Jurkat, Clone E6-1 (cell line): ENCODE measurements at regions not wholly inside any gene's neighbourhood (a gene's known extent, or its start where the extent isn't known, plus 50 kb on each side); places are given as distances from the start of the nearest gene placed in this dataset.

Source experiments
- DNase-seq: peaks from one replicate; pipeline ENCODE4 v3.0.0-alpha.2; 2011; ENCODE audit warnings: low read depth, low spot score
- H3K4me3 ChIP-seq: 2 replicates; pipeline ENCODE4 v1.5.1; 2011; ENCODE audit warnings: mild to moderate bottlenecking, low read length, control low read depth, moderate library complexity

- no peak for DNase-seq
- H3K4me3 ChIP-seq: no peak overlapping the region
Measured at GRCh38 chr15:87196498-87196897, 1060.0 kb downstream of the NTRK3 start.

GRCh38 chr15:87193481-87193880 is 1063.1 kb downstream of the NTRK3 start:
- no peak overlapping the region for H3K4me3 ChIP-seq
- no peak for DNase-seq

- no peak for DNase-seq
- H3K4me3 ChIP-seq: no peak overlapping the region
Measured at GRCh38 chr15:87167706-87168105, 1088.0 kb downstream of the AGBL1 start.

- no peak for DNase-seq
- no peak overlapping the region for H3K4me3 ChIP-seq
Measured at GRCh38 chr15:87167055-87167454, 1087.4 kb downstream of the AGBL1 start.

- no peak for DNase-seq
- no peak overlapping the region for H3K4me3 ChIP-seq
Measured at GRCh38 chr15:87155771-87156170, 1076.1 kb downstream of the AGBL1 start.

- H3K4me3 ChIP-seq: no peak overlapping the region
- no peak for DNase-seq
Measured at GRCh38 chr15:87154761-87155160, 1075.1 kb downstream of the AGBL1 start.

GRCh38 chr15:87151202-87151748 is 1071.6 kb downstream of the AGBL1 start:
- no peak for DNase-seq

GRCh38 chr15:87145696-87146095 is 1066.0 kb downstream of the AGBL1 start:
- H3K4me3 ChIP-seq: no peak overlapping the region
- DNase-seq: no peak

More at GRCh38 chr15:87151202-87151748, 1071.6 kb downstream of the AGBL1 start:
- H3K4me3 ChIP-seq: no peak overlapping the region

- DNase-seq: no peak
- H3K4me3 ChIP-seq: no peak overlapping the region
Measured at GRCh38 chr15:87144775-87145174, 1065.1 kb downstream of the AGBL1 start.

GRCh38 chr15:87142096-87142495 is 1062.4 kb downstream of the AGBL1 start:
- DNase-seq: no peak
- H3K4me3 ChIP-seq: no peak overlapping the region

- no peak for DNase-seq
- no peak overlapping the region for H3K4me3 ChIP-seq
Measured at GRCh38 chr15:87135109-87135508, 1055.4 kb downstream of the AGBL1 start.

GRCh38 chr15:87133704-87134103 is 1054.0 kb downstream of the AGBL1 start:
- DNase-seq: no peak
- no peak overlapping the region for H3K4me3 ChIP-seq

GRCh38 chr15:87131067-87131466 is 1051.4 kb downstream of the AGBL1 start:
- no peak for DNase-seq
- H3K4me3 ChIP-seq: no peak overlapping the region

GRCh38 chr15:87129916-87130315 is 1050.2 kb downstream of the AGBL1 start:
- no peak for DNase-seq
- H3K4me3 ChIP-seq: no peak overlapping the region

- no peak for DNase-seq
- H3K4me3 ChIP-seq: no peak overlapping the region
Measured at GRCh38 chr15:87123676-87124382, 1044.2 kb downstream of the AGBL1 start.

GRCh38 chr15:87121336-87121735 is 1041.7 kb downstream of the AGBL1 start:
- H3K4me3 ChIP-seq: no peak overlapping the region
- DNase-seq: no peak

GRCh38 chr15:87120555-87120954 is 1040.9 kb downstream of the AGBL1 start:
- no peak overlapping the region for H3K4me3 ChIP-seq
- DNase-seq: no peak

GRCh38 chr15:87118846-87119245 is 1039.2 kb downstream of the AGBL1 start:
- no peak overlapping the region for H3K4me3 ChIP-seq
- DNase-seq: no peak

- no peak for DNase-seq
- no peak overlapping the region for H3K4me3 ChIP-seq
Measured at GRCh38 chr15:87118435-87118834, 1038.8 kb downstream of the AGBL1 start.

- no peak for DNase-seq
- no peak overlapping the region for H3K4me3 ChIP-seq
Measured at GRCh38 chr15:87115795-87116194, 1036.1 kb downstream of the AGBL1 start.

GRCh38 chr15:87099916-87100315 is 1020.2 kb downstream of the AGBL1 start:
- DNase-seq: no peak
- H3K4me3 ChIP-seq: no peak overlapping the region
